22Rv1 (cell line): ENCODE measurements at regions not wholly inside any gene's neighbourhood (a gene's known extent, or its start where the extent isn't known, plus 50 kb on each side); places are given as distances from the start of the nearest gene placed in this dataset.

Source experiments
- CTCF ChIP-seq: fragments of 450-650 bp; IDR thresholded peaks from 2 replicates; pipeline ENCODE4 v1.5.1; 2017; ENCODE audit warnings: mild to moderate bottlenecking
- ZFX ChIP-seq: fragments of 450-650 bp; IDR thresholded peaks from 2 replicates; pipeline ENCODE4 v1.6.1; 2017; ENCODE audit warnings: antibody characterized with exemption, borderline replicate concordance

- no peak for TF ChIP-seq CTCF
- TF ChIP-seq ZFX = no peak
Observed at GRCh38 chr3:99536555-99537314, 101.7 kb upstream of the COL8A1 start.
